ENCODE measurements at regions not wholly inside any gene's neighbourhood (a gene's known extent, or its start where the extent isn't known, plus 50 kb on each side); places are given as distances from the start of the nearest gene placed in this dataset.

DNA sequence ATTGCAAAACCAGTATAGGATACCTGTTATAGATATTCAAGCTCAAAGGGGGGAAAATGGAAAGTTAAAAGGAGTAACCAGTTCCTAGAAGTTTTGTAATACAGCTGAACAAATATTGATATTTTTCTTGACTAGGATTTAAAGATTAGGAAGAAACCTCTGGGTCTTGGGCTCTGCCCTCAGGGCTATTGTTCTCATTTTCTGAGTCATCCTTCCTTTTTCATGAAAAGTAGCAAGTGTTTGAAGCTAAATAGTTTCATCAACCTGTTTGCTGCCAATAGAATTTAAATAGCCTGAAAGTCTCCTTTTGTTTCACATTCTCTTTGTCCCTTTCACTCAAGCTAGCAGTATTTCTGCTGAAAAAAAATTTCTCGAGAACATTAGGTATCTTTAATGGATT lies 1061.1 kb upstream of the GHITM start:
- no peaks in the 10 kb centered on the region for H3K36me3 ChIP-seq (ENCODE audit: control insufficient read depth in 1 of 2, insufficient read depth in 2 of 2, low read length in 2 of 2)
- no peak overlapping the region for H3K4me2 ChIP-seq (ENCODE audit: low read length)
- no peak for DNase-seq (ENCODE audit: low read depth, low spot score)
- no peaks in the 10 kb centered on the region for H3K9me2 ChIP-seq (ENCODE audit: insufficient read depth)
- intact Hi-C loops (cut with micrococcal nuclease): no loop called here
- BruUV-seq (replicated peaks): no TSS peak
- ChIA-PET POLR2A (no interaction called here), RAD21 (ENCODE audit: low non-redundant PET in 1 of 2, low total read pairs in 2 of 2, uncharacterized antibody in 2 of 2, unreplicated experiment in 2 of 2) (no interaction called here), CTCF (no interaction called here)
- no peaks in the 10 kb centered on the region for H3K4me1 ChIP-seq (ENCODE audit: control insufficient read depth in 1 of 2, insufficient read depth in 2 of 2, low read length in 2 of 2)
- H3K4me3 ChIP-seq (replicated peaks in 1 of 2; ENCODE audit: low read depth in 1 of 2, low read length in 2 of 2): no peak overlapping the region
- no peaks in the 10 kb centered on the region for H3K27me3 ChIP-seq (ENCODE audit: insufficient read depth, low read length)
- H3K9me3 ChIP-seq (ENCODE audit: control insufficient read depth in 1 of 2, insufficient read depth in 1 of 2, low read depth in 1 of 2, low read length in 2 of 2): peaks cover 6 to 32% of the 10 kb centered on the region in 2 experiments; a peak in 2 of 4 replicates
- no peak for ATAC-seq
- H2AFZ ChIP-seq (ENCODE audit: low read depth, low read length, poor library complexity, severe bottlenecking): no peak overlapping the region
- no peak overlapping the region for H3K27ac ChIP-seq (ENCODE audit: low read depth, low read length)
- no peaks in the 10 kb centered on the region for H4K20me1 ChIP-seq (ENCODE audit: insufficient read depth)
- H3K79me2 ChIP-seq (ENCODE audit: insufficient read depth, low read length): no peaks in the 10 kb centered on the region
- no peak overlapping the region for H3K9ac ChIP-seq (ENCODE audit: low read length)
- no peak for TF ChIP-seq EGR1 (IDR thresholded peaks at IDR 0.05; ENCODE audit: low read depth)
- no peak for TF ChIP-seq ZNF274 (IDR thresholded peaks at IDR 0.05; ENCODE audit: low read depth, low read length)
- no peak for TF ChIP-seq SRF (IDR thresholded peaks at IDR 0.05; ENCODE audit: low read depth)
- no peak for TF ChIP-seq SIN3A (IDR thresholded peaks at IDR 0.05; ENCODE audit: low read depth)
- no peak for TF ChIP-seq CBX3 (IDR thresholded peaks at IDR 0.05; ENCODE audit: low read depth)
- TF ChIP-seq, protein P1, sequence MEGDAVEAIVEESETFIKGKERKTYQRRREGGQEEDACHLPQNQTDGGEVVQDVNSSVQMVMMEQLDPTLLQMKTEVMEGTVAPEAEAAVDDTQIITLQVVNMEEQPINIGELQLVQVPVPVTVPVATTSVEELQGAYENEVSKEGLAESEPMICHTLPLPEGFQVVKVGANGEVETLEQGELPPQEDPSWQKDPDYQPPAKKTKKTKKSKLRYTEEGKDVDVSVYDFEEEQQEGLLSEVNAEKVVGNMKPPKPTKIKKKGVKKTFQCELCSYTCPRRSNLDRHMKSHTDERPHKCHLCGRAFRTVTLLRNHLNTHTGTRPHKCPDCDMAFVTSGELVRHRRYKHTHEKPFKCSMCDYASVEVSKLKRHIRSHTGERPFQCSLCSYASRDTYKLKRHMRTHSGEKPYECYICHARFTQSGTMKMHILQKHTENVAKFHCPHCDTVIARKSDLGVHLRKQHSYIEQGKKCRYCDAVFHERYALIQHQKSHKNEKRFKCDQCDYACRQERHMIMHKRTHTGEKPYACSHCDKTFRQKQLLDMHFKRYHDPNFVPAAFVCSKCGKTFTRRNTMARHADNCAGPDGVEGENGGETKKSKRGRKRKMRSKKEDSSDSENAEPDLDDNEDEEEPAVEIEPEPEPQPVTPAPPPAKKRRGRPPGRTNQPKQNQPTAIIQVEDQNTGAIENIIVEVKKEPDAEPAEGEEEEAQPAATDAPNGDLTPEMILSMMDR (IDR thresholded peaks at IDR 0.05 in 2 of 3, conservative IDR thresholded peaks at IDR 0.05 in 1 of 3; ENCODE audit: borderline replicate concordance in 1 of 3, insufficient read depth in 1 of 3, low read depth in 2 of 3, low read length in 2 of 3): no peak
- no peak for TF ChIP-seq EZH2phosphoT487 (IDR thresholded peaks at IDR 0.05; ENCODE audit: borderline replicate concordance)
- no peak for TF ChIP-seq ELF1 (IDR thresholded peaks at IDR 0.05; ENCODE audit: borderline replicate concordance, low read depth)
- no peak for TF ChIP-seq EZH2 (IDR thresholded peaks at IDR 0.05)
- TF ChIP-seq, protein P2, sequence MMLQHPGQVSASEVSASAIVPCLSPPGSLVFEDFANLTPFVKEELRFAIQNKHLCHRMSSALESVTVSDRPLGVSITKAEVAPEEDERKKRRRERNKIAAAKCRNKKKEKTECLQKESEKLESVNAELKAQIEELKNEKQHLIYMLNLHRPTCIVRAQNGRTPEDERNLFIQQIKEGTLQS (IDR thresholded peaks at IDR 0.05): no peak
- no peak for TF ChIP-seq RAD21 (IDR thresholded peaks at IDR 0.05; ENCODE audit: low read depth)
- TF ChIP-seq ZBTB33 (IDR thresholded peaks at IDR 0.05; ENCODE audit: extremely low read depth, insufficient replicate concordance, low read length): no peak
- no peak for TF ChIP-seq SP1 (IDR thresholded peaks at IDR 0.05; ENCODE audit: low read depth)
- no peak for TF ChIP-seq MAX (IDR thresholded peaks at IDR 0.05)

Data from HCT116 (cell line).